B cell (primary cell): ENCODE measurements at regions not wholly inside any gene's neighbourhood (a gene's known extent, or its start where the extent isn't known, plus 50 kb on each side); places are given as distances from the start of the nearest gene placed in this dataset.

Experiments used
- CTCF ChIP-seq: fragments of 200-600 bp; IDR thresholded peaks from one replicate; pipeline ENCODE4 v1.8.0; 2022; ENCODE audit warnings: antibody characterized with exemption, mild to moderate bottlenecking
- EZH2 ChIP-seq: IDR thresholded peaks from 2 replicates; pipeline ENCODE4 v1.6.1; 2012; ENCODE audit warnings: borderline replicate concordance, low read depth, mild to moderate bottlenecking, moderate library complexity, low read length; ENCODE audit not compliant: insufficient read depth, poor library complexity, severe bottlenecking

- TF ChIP-seq EZH2, result no peak
- no peak for TF ChIP-seq CTCF
Observed at GRCh38 chr2:234158812-234159211, 108.3 kb downstream of the SPP2 start.
